GM12873 (cell line): ENCODE measurements at regions not wholly inside any gene's neighbourhood (a gene's known extent, or its start where the extent isn't known, plus 50 kb on each side); places are given as distances from the start of the nearest gene placed in this dataset.

Experiments used
- CTCF ChIP-seq: IDR thresholded peaks from 2 replicates; pipeline ENCODE4 v1.5.1; 2012; ENCODE audit warnings: low read depth, mild to moderate bottlenecking, moderate library complexity, low read length, control low read depth; ENCODE audit not compliant: insufficient read depth; ENCODE audit errors: missing control alignments

- TF ChIP-seq CTCF: no peak
Observed at GRCh38 chr6:4336778-4337442, 201.5 kb upstream of the ECI2 start.

GRCh38 chr6:4336084-4336483 is 200.7 kb upstream of the ECI2 start:
- no peak for TF ChIP-seq CTCF

- no peak for TF ChIP-seq CTCF
Observed at GRCh38 chr6:4327841-4328240, 192.5 kb upstream of the ECI2 start.

GRCh38 chr6:4324746-4325145 is 189.4 kb upstream of the ECI2 start:
- TF ChIP-seq CTCF: no peak

- TF ChIP-seq CTCF: no peak
Observed at GRCh38 chr6:4323322-4323721, 187.9 kb upstream of the ECI2 start.

GRCh38 chr6:4322846-4323309 is 187.5 kb upstream of the ECI2 start:
- no peak for TF ChIP-seq CTCF

GRCh38 chr6:4322134-4322845 is 186.9 kb upstream of the ECI2 start:
- TF ChIP-seq CTCF: no peak
